ENCODE measurements at regions not wholly inside any gene's neighbourhood (a gene's known extent, or its start where the extent isn't known, plus 50 kb on each side); places are given as distances from the start of the nearest gene placed in this dataset.

GRCh38 chr1:229980009-229980408 is 87.0 kb upstream of the GALNT2 start:
- TF ChIP-seq EZH2 (IDR thresholded peaks at IDR 0.05; ENCODE audit: borderline replicate concordance, insufficient read depth, low read length, poor library complexity, severe bottlenecking): no peak
- TF ChIP-seq SMC3 (conservative IDR thresholded peaks at IDR 0.05; ENCODE audit: poor library complexity): no peak
- TF ChIP-seq CTCF (IDR thresholded peaks at IDR 0.05; ENCODE audit: poor library complexity, severe bottlenecking): no peak
- no peak for TF ChIP-seq REST (IDR thresholded peaks at IDR 0.05; ENCODE audit: borderline replicate concordance)
- no peak for TF ChIP-seq RAD21 (conservative IDR thresholded peaks at IDR 0.05)
- TF ChIP-seq TAF1 (IDR thresholded peaks at IDR 0.05; ENCODE audit: low read depth): no peak
- TF ChIP-seq POLR2AphosphoS5 (IDR thresholded peaks at IDR 0.05): no peak
- no peak for TF ChIP-seq MXI1 (conservative IDR thresholded peaks at IDR 0.05; ENCODE audit: poor library complexity, severe bottlenecking)
